GM23338 (cell line): ENCODE measurements at regions not wholly inside any gene's neighbourhood (a gene's known extent, or its start where the extent isn't known, plus 50 kb on each side); places are given as distances from the start of the nearest gene placed in this dataset.

Source experiments
- ATAC-seq: fragments of 200-7000 bp; cut with Tn5 transposase; 3 replicates; pipeline ENCODE4 v1.9.1; 2020
- DNase-seq: peaks from one replicate; pipeline ENCODE4 v3.0.0-alpha.2; 2015; ENCODE audit warnings: low spot score
- H2AFZ ChIP-seq: fragments of 200-600 bp; sonication (generic); 2 replicates; pipeline ENCODE4 v1.8.0; 2016; ENCODE audit warnings: antibody characterized with exemption, mild to moderate bottlenecking, moderate library complexity
- H3F3A ChIP-seq: fragments of 200-600 bp; sonication (generic); replicated peaks from 2 replicates; pipeline ENCODE4 v1.8.0; 2017; ENCODE audit warnings: antibody characterized with exemption, mixed run types, low read depth
- H3K27ac ChIP-seq: fragments of 200-600 bp; sonication (generic); 2 replicates; pipeline ENCODE4 v1.6.1; 2016; ENCODE audit warnings: low read depth
- H3K27me3 ChIP-seq: fragments of 200-600 bp; sonication (generic); 2 replicates; pipeline ENCODE4 v1.8.0; 2016; ENCODE audit warnings: mild to moderate bottlenecking, mixed run types, moderate library complexity; ENCODE audit not compliant: insufficient read depth
- H3K36me3 ChIP-seq: fragments of 200-600 bp; sonication (generic); 2 replicates; pipeline ENCODE4 v1.8.0; 2016; ENCODE audit warnings: mild to moderate bottlenecking; ENCODE audit not compliant: insufficient read depth
- H3K4me1 ChIP-seq: fragments of 200-600 bp; sonication (generic); 2 replicates; pipeline ENCODE4 v1.8.0; 2016; ENCODE audit warnings: mild to moderate bottlenecking, moderate library complexity; ENCODE audit not compliant: insufficient read depth
- H3K4me2 ChIP-seq: fragments of 200-600 bp; sonication (generic); 2 replicates; pipeline ENCODE4 v1.7.1; 2017; ENCODE audit warnings: mixed run types
- H3K4me3 ChIP-seq: fragments of 200-600 bp; sonication (generic); 2 replicates; pipeline ENCODE4 v1.6.1; 2016; ENCODE audit warnings: mixed run types
- H3K79me2 ChIP-seq: fragments of 200-600 bp; sonication (generic); replicated peaks from 2 replicates; pipeline ENCODE4 v1.8.0; 2017; ENCODE audit warnings: mild to moderate bottlenecking; ENCODE audit not compliant: insufficient read depth
- H3K9me2 ChIP-seq: fragments of 200-600 bp; sonication (generic); 2 replicates; pipeline ENCODE4 v1.8.0; 2017; ENCODE audit not compliant: insufficient read depth
- H4K20me1 ChIP-seq: fragments of 200-600 bp; sonication (generic); replicated peaks from 2 replicates; pipeline ENCODE4 v1.8.0; 2017; ENCODE audit warnings: mild to moderate bottlenecking; ENCODE audit not compliant: insufficient read depth
- H3K27ac Mint-ChIP-seq: 2 replicates; pipeline ENCODE4 v1.8.0; 2020; ENCODE audit warnings: inconsistent platforms, mild to moderate bottlenecking, moderate library complexity, mixed read lengths
- H3K27me3 Mint-ChIP-seq: 3 replicates; pipeline ENCODE4 v1.8.0; 2022; ENCODE audit warnings: low read depth, mild to moderate bottlenecking, moderate library complexity, mixed read lengths, inconsistent platforms; ENCODE audit not compliant: insufficient read depth, poor library complexity
- H3K36me3 Mint-ChIP-seq: 3 replicates; pipeline ENCODE4 v1.8.0; 2021; ENCODE audit warnings: low read depth, mild to moderate bottlenecking, inconsistent platforms, moderate library complexity, mixed read lengths
- H3K4me1 Mint-ChIP-seq: 3 replicates; pipeline ENCODE4 v1.8.0; 2020; ENCODE audit warnings: mild to moderate bottlenecking, inconsistent platforms, mixed read lengths
- H3K4me3 Mint-ChIP-seq: 3 replicates; pipeline ENCODE4 v1.8.0; 2021; ENCODE audit warnings: moderate library complexity, mild to moderate bottlenecking, inconsistent platforms, mixed read lengths
- H3K9me3 Mint-ChIP-seq: 3 replicates; pipeline ENCODE4 v1.8.0; 2020; ENCODE audit warnings: moderate library complexity, mild to moderate bottlenecking, inconsistent platforms, mixed read lengths
- CREB1 ChIP-seq: fragments of 250-450 bp; sonication (Bioruptor Pico); IDR thresholded peaks from 2 replicates; pipeline ENCODE4 v1.5.0; 2020; ENCODE audit warnings: low read depth, mild to moderate bottlenecking, moderate library complexity
- JUNB ChIP-seq: IDR thresholded peaks from one replicate; pipeline ENCODE4 v1.6.1; 2016; ENCODE audit warnings: antibody characterized with exemption; ENCODE audit not compliant: unreplicated experiment
- STAT1 ChIP-seq: IDR thresholded peaks from one replicate; pipeline ENCODE4 v1.6.1; 2016; ENCODE audit warnings: antibody characterized with exemption; ENCODE audit not compliant: unreplicated experiment
- ZNF114 ChIP-seq: fragments of 250-450 bp; sonication (Bioruptor Pico); IDR thresholded peaks from 2 replicates; pipeline ENCODE4 v1.5.0; 2020; ENCODE audit warnings: mild to moderate bottlenecking, moderate library complexity
- ZNF331 ChIP-seq: fragments of 250-450 bp; sonication (Bioruptor Pico); IDR thresholded peaks from 2 replicates; pipeline ENCODE4 v1.5.0; 2020; ENCODE audit warnings: low read depth, mild to moderate bottlenecking, moderate library complexity
- TF ChIP-seq, protein P1 (sequence below): IDR thresholded peaks from one replicate; pipeline ENCODE4 v1.6.1; 2018; ENCODE audit warnings: antibody characterized with exemption; ENCODE audit not compliant: unreplicated experiment
- TF ChIP-seq, protein P2 (sequence below): fragments of 250-450 bp; sonication (Bioruptor Pico); IDR thresholded peaks from 2 replicates; pipeline ENCODE4 v1.5.0; 2020; ENCODE audit warnings: mild to moderate bottlenecking, moderate library complexity
- TF ChIP-seq, protein P3 (sequence below): IDR thresholded peaks from 2 replicates; pipeline ENCODE4 v1.6.1; 2016; ENCODE audit warnings: antibody characterized with exemption

DNA sequence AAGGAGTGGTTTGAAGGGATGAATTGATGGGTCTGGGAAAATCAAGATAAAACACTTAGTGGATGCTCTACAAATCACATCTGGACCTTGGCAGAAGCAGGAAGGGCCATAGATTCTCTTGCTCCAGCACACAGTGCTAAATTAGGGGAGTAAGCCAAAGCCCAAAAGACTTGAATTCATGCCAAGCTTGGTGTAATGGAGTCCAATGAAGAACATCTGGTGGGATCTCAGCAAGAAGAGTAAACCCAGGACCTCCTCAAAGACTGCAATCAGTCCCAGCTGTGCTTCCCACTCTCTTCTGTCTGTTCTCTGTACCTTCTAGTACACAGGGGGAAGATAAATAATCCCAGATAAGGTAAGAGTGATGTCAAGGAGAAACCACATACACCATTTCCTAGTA is 683.4 kb downstream of the RNF144B start:
- H3F3A ChIP-seq, result no peaks in the 10 kb centered on the region
- H3K27ac ChIP-seq, result no peak overlapping the region
- H4K20me1 ChIP-seq, result no peaks in the 10 kb centered on the region
- H3K36me3 Mint-ChIP-seq, result no peaks in the 10 kb centered on the region
- H3K9me3 Mint-ChIP-seq, result no peaks in the 10 kb centered on the region
- DNase-seq, result no peak
- TF ChIP-seq STAT1 (no peak), ZNF114 (no peak), CREB1 (no peak), JUNB (no peak), ZNF331 (CRISPR knock-in tag) (no peak)
- TF ChIP-seq, protein P1, sequence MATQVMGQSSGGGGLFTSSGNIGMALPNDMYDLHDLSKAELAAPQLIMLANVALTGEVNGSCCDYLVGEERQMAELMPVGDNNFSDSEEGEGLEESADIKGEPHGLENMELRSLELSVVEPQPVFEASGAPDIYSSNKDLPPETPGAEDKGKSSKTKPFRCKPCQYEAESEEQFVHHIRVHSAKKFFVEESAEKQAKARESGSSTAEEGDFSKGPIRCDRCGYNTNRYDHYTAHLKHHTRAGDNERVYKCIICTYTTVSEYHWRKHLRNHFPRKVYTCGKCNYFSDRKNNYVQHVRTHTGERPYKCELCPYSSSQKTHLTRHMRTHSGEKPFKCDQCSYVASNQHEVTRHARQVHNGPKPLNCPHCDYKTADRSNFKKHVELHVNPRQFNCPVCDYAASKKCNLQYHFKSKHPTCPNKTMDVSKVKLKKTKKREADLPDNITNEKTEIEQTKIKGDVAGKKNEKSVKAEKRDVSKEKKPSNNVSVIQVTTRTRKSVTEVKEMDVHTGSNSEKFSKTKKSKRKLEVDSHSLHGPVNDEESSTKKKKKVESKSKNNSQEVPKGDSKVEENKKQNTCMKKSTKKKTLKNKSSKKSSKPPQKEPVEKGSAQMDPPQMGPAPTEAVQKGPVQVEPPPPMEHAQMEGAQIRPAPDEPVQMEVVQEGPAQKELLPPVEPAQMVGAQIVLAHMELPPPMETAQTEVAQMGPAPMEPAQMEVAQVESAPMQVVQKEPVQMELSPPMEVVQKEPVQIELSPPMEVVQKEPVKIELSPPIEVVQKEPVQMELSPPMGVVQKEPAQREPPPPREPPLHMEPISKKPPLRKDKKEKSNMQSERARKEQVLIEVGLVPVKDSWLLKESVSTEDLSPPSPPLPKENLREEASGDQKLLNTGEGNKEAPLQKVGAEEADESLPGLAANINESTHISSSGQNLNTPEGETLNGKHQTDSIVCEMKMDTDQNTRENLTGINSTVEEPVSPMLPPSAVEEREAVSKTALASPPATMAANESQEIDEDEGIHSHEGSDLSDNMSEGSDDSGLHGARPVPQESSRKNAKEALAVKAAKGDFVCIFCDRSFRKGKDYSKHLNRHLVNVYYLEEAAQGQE, result no peak
- TF ChIP-seq, protein P2, sequence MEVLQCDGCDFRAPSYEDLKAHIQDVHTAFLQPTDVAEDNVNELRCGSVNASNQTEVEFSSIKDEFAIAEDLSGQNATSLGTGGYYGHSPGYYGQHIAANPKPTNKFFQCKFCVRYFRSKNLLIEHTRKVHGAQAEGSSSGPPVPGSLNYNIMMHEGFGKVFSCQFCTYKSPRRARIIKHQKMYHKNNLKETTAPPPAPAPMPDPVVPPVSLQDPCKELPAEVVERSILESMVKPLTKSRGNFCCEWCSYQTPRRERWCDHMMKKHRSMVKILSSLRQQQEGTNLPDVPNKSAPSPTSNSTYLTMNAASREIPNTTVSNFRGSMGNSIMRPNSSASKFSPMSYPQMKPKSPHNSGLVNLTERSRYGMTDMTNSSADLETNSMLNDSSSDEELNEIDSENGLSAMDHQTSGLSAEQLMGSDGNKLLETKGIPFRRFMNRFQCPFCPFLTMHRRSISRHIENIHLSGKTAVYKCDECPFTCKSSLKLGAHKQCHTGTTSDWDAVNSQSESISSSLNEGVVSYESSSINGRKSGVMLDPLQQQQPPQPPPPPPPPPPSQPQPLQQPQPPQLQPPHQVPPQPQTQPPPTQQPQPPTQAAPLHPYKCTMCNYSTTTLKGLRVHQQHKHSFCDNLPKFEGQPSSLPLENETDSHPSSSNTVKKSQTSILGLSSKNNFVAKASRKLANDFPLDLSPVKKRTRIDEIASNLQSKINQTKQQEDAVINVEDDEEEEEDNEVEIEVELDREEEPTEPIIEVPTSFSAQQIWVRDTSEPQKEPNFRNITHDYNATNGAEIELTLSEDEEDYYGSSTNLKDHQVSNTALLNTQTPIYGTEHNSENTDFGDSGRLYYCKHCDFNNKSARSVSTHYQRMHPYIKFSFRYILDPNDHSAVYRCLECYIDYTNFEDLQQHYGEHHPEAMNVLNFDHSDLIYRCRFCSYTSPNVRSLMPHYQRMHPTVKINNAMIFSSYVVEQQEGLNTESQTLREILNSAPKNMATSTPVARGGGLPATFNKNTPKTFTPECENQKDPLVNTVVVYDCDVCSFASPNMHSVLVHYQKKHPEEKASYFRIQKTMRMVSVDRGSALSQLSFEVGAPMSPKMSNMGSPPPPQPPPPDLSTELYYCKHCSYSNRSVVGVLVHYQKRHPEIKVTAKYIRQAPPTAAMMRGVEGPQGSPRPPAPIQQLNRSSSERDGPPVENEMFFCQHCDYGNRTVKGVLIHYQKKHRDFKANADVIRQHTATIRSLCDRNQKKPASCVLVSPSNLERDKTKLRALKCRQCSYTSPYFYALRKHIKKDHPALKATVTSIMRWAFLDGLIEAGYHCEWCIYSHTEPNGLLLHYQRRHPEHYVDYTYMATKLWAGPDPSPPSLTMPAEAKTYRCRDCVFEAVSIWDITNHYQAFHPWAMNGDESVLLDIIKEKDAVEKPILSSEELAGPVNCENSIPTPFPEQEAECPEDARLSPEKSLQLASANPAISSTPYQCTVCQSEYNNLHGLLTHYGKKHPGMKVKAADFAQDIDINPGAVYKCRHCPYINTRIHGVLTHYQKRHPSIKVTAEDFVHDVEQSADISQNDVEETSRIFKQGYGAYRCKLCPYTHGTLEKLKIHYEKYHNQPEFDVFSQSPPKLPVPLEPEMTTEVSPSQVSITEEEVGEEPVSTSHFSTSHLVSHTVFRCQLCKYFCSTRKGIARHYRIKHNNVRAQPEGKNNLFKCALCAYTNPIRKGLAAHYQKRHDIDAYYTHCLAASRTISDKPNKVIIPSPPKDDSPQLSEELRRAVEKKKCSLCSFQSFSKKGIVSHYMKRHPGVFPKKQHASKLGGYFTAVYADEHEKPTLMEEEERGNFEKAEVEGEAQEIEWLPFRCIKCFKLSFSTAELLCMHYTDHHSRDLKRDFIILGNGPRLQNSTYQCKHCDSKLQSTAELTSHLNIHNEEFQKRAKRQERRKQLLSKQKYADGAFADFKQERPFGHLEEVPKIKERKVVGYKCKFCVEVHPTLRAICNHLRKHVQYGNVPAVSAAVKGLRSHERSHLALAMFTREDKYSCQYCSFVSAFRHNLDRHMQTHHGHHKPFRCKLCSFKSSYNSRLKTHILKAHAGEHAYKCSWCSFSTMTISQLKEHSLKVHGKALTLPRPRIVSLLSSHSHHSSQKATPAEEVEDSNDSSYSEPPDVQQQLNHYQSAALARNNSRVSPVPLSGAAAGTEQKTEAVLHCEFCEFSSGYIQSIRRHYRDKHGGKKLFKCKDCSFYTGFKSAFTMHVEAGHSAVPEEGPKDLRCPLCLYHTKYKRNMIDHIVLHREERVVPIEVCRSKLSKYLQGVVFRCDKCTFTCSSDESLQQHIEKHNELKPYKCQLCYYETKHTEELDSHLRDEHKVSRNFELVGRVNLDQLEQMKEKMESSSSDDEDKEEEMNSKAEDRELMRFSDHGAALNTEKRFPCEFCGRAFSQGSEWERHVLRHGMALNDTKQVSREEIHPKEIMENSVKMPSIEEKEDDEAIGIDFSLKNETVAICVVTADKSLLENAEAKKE (CRISPR knock-in tag), result no peak
- TF ChIP-seq, protein P3, sequence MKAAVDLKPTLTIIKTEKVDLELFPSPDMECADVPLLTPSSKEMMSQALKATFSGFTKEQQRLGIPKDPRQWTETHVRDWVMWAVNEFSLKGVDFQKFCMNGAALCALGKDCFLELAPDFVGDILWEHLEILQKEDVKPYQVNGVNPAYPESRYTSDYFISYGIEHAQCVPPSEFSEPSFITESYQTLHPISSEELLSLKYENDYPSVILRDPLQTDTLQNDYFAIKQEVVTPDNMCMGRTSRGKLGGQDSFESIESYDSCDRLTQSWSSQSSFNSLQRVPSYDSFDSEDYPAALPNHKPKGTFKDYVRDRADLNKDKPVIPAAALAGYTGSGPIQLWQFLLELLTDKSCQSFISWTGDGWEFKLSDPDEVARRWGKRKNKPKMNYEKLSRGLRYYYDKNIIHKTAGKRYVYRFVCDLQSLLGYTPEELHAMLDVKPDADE, result no peak
- no peaks in the 10 kb centered on the region for H3K79me2 ChIP-seq
- no peaks in the 10 kb centered on the region for H3K36me3 ChIP-seq
- H3K27me3 ChIP-seq, result no peaks in the 10 kb centered on the region
- H3K4me3 ChIP-seq, result no peak overlapping the region
- H3K4me1 ChIP-seq, result no peaks in the 10 kb centered on the region
- no peak overlapping the region for H3K27ac Mint-ChIP-seq
- H2AFZ ChIP-seq, result no peak overlapping the region
- no peak overlapping the region for H3K4me2 ChIP-seq
- no peaks in the 10 kb centered on the region for H3K27me3 Mint-ChIP-seq
- no peak for ATAC-seq
- no peak overlapping the region for H3K4me3 Mint-ChIP-seq
- no peaks in the 10 kb centered on the region for H3K4me1 Mint-ChIP-seq
- H3K9me2 ChIP-seq, result no peaks in the 10 kb centered on the region
